CD4-positive, alpha-beta T cell treated with Interferon alpha-2 for 1 hour (primary cell): ENCODE measurements at regions not wholly inside any gene's neighbourhood (a gene's known extent, or its start where the extent isn't known, plus 50 kb on each side); places are given as distances from the start of the nearest gene placed in this dataset.
"Not testable (repeated sequence)": the region's sequence is repeated elsewhere in the genome, so short reads cannot be mapped to it uniquely, and the experiment has no call there.

ENCODE experiments used
- DNase-seq, 2 donors: peaks; one replicate each; pipeline ENCODE4 v3.0.0-alpha.2; 2020 to 2022

DNA sequence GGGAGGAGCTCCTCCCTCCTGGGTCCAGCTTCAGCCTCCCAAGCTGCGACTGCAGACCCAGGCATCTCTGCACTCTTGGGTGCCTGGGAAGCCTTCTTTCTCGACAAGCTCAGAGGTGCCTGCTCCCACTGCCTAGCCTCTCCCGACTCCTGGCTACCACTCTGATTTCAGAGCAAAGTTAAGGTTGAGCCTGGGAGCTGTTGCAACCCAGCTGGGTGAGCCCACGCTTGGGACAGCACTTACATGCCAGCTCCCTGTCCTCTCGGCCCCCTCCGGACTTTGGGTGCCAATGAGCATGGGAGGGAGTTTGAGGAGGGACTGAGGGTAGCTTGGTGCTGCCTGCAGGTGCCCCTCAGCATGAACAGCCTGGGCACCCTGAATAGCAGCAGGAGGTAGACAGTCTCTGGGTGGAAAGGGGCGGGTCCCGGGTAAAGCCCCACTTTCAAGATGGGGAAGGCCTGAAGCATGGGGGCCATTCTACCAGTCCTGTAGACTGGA, 1383.4 kb upstream of the PCDH20 start:
- no peak for DNase-seq

DNA sequence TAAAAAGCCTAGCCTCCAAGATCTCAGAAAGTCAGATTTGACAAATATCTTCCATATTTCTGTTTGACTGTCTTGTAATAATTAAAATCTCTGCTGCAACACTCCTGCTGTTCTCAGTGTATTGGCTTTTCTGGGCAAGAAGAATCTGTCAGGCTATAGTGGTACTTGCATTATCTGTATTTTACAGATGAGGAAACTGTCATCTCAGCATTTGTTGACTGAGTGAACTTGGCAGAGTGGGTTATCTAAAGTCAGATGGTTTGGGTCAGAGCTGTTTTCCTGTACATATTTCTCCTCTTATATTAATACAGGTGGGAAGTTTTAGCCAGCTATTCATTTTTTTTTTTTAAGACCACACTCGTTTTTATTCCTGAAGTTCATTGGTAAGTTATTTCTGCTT, 1378.2 kb upstream of the PCDH20 start:
- DNase-seq: no peak

DNA sequence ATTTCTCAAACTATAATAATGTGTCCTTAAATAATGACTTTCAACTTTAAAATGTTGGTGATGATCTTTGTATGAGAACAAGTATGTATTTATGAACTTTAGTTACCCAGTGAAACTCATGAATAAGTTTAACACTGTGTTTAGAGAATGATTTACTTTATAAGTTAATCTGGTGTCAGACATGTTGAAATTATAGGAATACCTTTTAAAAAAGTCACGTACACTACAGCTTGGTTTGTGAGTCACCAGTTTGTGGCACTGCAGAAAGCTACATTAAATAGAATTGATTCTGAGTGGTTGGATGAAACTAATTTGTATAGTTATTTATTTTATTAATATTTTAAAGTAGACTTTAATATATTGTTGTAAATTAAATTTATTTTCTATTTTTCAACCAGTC, 1366.2 kb upstream of the PCDH20 start:
- no peak for DNase-seq

DNA sequence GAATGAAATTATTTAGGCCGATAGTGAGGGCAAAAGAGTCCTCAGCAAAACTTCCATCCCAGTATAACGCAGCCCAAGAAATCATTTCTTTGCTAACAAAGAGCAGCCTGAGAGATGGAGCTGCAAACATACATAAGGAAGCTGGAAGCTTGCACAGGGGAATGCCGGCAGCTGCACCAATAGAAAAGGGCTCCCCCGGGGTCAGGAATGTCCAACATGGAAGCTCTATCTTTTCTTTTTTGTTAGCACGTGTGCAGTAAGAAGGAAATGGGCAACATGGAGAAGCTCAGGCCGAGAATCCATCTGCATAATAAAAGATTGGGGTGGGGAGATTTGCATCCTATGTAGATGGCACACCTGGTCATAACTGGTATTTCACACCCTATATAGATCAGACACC, 1363.5 kb upstream of the PCDH20 start:
- DNase-seq: no peak

DNA sequence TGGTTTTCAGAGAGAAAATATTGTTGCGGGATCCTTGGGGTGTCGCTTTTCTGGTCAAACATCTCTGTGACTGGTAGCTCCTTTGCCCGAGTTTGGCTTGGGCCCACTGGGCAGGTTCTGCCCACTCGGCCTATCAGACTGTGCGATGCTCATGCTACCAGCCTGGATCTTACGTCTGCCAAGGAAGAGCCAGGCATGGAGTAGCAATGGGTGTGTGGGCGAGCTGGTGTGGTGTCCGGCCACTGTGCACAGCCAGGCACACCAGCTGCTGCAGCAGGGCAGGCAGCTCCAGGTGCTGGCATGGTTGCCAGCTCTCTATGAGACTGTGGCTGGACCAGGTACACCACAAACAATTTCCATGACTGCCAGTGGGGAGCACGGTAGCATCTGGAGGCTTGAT, 1351.8 kb upstream of the PCDH20 start:
- no peak for DNase-seq

DNA sequence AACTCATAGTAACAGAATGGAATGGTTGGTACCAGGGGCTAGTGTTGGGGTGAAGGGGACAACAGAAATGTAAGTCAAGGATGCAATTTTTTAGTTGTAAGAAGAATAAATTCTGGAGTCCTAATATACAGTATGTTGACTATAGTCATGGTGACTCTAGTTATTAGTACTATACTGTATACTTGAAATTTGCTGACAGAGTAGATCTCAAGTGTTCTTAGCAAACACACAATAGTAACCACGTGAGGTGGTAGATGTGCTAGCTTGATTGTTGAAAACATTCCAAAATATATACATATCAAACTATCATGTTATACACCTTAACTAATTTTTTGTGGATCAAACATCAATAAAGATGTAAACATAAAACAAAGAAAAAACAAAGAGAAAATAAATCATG, 1345.1 kb upstream of the PCDH20 start:
- DNase-seq: no peak

DNA sequence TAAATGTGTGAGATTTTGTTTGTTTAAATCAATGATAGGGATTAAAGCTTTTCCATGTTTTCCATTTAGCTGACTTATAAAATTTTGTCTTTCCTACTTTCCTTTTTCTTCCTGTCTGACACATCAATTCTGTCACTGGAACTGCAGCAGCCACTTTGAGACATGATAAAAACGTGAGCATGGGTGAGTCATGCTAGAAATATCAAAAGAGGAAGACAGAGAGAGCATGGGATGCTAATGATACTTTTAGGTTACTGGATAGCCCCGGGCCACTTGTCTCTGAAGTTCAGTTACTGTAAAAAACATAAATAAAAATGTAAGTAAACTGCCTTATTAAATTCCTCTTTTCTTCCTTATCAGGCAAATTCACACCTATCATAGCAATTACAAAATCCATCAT, 1332.0 kb upstream of the PCDH20 start:
- no peak for DNase-seq

DNA sequence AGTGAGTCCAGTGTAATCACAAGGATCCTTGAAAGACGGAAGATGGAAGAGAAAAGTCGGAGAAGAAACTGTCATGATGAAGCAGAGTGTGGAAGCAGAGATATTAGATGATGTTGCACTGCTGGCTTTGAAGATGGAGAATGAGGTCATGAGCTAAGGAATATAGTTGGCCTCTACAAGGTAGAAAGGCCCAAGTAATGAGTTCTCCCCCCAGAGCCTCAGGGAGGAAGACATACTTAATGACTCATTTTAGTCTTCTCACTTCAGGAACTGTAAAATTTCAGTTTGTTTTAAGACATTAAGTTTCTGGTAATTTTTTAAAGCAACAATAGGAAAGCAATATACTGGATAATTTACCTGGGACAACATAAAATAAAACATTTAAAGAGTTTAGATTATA, 1331.5 kb upstream of the PCDH20 start:
- DNase-seq: no peak

DNA sequence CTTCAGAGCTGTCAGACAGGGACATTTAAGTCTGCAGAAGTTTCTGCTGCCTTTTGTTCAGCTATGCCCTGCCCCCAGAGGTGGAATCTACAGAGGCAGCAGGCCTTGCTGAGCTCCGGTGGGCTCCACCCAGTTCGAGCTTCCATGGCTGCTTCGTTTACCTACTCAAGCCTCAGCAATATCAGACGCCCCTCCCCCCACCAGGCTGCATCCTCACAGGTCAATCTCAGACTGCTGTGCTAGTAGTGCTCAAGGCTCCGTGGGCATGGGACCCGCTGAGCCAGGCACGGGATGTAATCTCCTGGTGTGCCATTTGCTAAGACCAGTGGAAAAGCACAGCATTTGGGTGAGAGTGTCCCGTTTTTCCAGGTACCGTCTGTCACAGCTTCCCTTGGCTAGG, 1314.1 kb upstream of the PCDH20 start:
- not testable (repeated sequence) for DNase-seq

DNA sequence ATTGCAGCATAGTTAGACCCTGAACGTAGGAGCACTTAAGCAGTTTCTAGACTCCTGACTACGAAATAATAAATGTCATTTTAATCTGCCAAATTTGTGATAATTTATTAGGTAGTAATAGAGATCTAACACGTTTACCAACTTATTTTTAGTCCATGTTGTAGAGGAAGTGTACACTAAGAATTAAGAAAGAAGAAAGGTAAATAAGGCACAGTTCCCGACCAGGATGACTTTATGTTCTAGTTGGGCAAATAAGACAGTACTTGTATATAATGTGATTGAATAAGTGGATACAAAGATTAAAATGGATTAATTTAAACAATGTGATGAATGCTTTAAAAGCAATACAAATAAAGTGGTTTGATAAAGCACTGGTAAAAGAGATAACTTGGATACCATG, 1306.2 kb upstream of the PCDH20 start:
- no peak for DNase-seq

DNA sequence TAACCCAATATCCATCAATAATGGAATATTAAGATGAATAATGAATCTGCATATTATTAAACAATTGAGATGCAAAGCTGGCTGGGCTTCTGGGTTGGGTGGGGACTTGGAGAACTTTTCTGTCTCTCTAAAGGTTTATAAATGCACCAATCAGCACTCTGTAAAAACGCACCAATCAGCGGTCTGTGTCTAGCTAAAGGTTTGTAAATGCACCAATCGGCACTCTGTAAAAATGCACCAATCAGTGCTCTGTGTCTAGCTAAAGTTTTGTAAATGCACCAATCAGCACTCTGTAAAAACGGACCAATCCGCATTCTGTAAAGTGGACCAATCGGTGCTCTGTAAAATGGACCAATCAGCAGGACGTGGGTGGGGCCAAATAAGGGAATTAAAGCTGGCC, 1296.3 kb upstream of the PCDH20 start:
- DNase-seq: not testable (repeated sequence)

DNA sequence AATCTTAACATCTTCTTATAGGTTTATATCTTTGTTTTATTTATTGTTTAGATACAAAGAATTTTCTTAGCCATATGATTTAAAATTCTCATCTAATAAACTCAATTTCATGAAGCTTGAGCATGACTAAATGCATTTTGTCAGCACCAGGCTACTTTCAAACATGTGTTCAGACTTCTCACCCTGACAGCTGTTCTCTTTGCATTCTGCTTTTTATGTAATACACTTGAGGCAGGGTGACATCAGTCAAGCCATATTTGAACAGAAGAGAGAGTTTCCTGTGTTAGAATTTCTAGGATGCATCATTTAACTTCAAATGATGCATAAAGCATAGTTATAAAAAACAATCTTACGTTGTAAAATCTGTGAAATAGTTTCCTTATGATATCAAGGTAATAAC, 1295.1 kb upstream of the PCDH20 start:
- DNase-seq: no peak

DNA sequence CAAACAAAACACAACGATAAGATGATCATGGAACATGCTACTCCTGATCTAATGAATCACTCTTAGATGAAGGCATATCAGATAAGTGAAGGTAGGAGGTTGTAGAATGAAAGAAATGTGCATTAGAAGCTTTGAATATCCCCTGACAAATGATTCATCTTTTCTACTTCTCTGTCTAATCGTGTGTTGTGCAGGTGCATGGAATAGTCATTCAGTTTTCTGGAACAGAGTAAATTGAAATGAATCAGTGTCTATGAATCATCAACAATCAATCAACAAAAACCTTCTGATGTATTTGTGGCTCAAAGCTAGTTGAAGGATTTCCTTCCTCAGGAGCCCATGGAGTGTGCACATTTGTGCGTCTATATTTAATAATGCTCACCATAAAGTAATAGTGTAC, 1290.4 kb upstream of the PCDH20 start:
- no peak for DNase-seq

DNA sequence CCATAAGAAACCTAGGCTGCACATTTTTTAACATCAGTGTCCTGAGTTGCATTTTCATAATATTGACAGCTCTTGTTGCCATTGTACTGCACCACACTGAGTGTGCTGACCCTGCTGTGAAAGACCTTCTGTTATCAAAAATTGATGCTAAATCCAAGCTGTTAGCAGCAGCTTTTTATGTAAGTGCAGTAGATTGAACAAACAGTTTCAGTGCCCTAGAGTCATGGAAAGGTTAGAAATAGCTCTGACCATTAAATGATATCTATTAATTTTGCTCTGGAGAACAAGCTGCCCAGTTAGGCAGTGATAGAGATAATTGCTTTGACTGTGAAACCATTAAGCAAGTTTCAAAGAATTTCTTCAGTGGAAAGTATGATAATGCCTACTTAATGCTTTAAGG, 1289.2 kb upstream of the PCDH20 start:
- DNase-seq: no peak

DNA sequence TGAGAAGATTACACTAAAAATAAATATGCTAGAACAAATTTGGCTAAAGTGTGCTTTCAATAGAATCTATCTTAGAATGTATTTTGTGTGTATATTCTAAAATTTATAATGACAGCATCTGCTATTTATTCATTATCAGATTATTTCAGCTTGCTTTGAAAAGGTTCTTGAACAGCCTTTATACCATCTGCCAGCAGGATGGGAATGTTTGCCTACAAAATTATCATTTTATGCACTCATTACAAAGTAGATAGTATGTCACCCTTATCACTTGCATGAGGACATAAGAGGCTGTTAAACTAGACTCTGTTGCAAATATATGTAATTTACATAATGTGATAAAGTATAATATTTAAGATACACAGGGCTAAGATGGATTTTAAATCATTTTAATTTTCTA, 1286.9 kb upstream of the PCDH20 start:
- no peak for DNase-seq

DNA sequence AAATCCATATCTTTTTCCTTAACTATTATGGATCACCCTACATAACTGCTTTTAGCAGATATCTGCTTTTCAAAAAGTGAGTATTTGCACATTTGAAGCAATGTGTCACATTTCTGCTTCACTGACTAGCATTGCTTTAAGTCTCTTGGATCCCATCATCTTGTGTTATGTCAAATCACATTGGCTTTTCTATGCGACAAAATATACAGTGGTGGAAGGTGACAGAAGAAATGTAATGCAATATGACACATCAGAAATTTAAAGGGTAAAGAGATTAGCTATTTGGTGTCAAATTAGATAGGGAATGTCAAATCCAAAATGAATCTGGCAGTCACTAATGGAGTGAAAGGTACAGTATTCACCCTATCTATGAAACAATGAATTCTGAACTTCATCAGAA, 1282.1 kb upstream of the PCDH20 start:
- DNase-seq: no peak

DNA sequence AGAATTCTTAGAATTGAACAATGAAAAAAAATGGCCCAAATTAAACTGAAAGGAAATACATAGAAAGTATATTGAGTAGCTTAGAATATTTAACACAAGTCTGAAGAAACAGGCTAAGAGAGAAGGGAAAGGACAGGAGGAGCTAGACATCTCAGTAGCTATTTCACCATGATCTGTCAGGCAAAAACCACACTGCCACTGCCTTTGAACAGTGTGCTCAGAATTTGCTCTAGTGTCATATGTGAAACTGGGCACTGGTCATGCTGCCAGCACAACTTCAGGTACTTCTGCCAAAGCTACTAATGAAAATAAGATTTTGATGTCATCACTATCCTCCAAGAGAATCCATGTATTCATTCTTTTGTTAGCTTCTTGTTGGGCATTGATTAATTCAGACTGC, 1280.8 kb upstream of the PCDH20 start:
- no peak for DNase-seq

DNA sequence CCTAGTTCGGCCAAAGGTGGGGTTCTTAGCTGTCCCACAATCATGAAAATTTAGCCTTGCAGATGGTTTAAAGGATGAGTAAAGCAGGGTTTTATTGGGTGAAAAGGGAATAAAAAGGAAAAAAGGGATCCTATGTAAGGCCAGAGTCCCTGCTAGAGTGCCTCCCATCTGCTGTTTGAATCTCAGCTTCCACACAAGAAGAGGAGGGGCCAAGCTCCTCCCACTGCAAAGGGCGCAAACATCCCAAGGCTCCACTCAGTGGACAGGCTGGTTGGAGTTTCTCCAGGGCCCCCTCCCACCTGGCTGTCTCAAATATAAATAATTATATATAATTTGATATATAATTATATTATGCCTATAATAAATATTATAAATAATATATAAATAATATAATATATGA, 1272.1 kb upstream of the PCDH20 start:
- no peak for DNase-seq

DNA sequence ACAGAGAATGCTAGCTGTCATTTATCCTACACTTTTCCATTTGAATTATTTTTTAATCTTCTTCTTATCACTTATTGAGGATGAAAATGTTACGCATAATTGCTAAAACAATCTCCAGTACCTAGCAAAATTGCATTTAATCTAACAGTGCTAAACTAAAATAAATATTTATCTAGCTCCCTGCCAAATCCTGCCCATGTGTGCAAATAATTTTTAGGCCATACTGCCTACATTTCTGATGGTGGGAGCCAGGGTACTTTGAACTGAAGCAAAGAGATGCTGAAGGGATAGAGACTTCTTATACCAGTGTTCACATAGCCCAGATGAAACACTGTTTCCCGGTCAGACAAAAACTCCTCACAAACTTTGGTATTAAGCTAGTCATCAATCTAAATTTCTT, 1268.7 kb upstream of the PCDH20 start:
- DNase-seq: no peak

DNA sequence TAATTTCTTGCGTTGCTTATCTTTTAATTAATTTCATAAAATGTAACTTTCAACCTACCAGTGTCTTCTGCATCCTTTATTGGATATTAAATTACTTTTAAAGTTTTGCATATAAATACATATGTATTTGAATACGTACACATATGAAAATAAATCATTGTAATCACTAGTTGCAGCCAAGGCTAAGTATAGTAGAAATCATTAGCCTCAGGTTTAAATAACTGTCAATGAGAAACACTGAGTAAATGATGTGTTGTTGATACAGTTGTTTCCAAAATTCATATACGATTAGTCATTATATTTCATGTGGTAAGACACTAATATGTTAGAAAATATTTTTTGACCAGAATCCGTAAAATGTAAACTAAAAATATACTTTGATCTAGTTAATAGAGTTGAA, 1267.1 kb upstream of the PCDH20 start:
- no peak for DNase-seq

DNA sequence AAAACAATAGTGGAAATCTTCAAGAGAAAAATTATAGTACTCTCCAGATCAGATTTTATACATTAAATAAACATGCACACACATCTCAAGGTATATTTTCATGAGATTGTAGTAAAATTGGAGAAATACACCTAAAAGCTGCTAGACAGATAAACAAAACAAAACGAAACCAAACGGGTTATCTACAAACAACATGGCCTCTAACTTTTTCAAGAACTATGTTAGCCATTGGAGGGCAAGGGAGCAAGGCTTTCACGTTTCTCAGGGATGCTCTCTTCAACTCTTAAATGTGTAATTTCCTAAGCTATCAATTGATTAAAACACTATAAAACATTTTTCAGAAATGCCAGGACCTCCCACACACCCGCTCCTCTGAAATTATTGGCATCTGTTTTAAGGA, 1262.4 kb upstream of the PCDH20 start:
- no peak for DNase-seq

DNA sequence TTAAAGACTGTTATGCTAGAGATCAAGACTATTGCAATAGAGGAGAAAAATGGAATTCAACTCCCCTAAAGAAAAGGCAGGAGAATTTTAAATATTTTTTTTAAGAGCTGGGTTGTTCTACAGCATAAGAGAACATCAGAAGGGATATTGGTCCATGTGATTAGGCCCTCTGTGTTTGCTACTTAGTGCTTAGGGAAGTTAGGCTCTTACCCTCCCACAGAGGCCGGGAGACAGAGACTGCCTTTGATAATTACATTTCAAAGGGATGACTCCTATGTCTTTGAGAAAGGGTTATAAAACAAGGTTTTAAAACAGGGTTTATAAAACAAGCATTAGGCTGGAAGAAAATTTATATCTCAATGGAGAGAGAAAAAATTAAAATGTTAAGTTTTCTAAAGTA, 1248.1 kb upstream of the PCDH20 start:
- no peak for DNase-seq

DNA sequence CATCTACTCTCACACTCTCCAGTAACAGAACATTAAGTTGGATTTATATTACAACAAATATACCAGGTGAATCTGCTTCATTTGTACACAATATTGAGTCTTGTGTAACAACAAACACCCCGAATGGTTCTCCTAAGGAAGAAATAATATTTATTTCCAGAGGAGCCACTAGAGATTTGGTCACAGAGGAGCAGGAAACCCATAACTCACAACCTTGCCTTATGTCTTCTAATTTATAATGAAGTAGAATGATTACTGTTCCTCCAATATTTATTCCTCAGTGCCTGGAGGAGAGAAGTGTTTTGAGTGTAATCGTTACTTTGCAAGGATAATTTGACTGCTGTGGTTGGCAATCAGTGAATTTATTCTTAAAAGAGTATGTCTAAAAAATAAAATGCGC, 1243.7 kb upstream of the PCDH20 start:
- no peak for DNase-seq

DNA sequence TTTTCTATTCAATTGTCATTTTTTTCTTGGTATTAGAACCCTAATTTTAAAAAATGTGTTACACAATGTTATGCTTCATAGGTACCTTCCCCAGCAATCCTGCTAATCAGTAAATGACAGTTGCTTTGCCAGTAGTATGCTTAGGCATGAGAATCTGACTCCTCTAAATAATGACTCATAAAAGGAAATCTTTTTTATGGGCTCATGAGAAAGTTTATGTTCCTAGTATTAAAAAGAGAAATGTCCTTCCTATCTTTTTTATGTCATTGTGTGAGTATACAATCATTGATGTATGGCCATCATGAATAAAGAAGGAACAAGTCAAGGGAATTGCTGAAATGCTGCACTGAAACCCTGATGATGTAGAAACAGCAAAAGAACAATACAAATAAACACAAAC, 1237.7 kb upstream of the PCDH20 start:
- no peak for DNase-seq

DNA sequence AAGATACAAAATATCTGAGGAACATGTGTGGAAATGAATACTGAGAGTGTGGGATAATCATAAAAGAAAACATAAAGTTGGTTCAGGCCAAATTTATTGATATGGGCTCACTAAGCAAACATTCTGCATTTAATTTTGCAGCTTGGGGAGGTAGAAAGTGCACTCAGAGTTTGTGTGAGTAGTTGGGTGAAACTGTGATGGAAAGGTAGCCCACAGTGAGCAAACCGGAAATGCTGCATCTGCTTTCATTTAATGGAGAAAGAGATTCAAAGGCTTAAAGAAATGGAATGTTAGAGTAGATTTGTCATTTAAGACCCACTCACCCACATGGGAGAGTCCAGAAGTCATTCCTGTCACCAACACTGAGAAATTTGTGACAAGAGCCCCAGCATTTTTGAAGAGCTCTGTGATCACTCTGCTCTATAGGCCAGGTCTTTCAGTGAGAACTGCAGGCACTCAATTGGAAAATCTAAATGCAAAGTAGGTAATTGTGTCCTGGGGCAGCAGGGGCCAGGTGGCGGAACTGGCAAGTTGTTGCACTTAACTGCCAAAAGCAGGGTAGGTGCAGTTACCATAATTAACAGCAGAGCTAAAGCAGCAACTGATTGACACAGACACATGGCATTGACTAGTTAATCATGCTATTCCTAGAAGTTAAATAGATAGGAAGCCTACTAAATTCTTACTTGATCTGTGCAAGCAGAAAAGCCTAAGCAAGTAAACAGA, 1228.3 kb upstream of the PCDH20 start:
- DNase-seq: no peak
